ENCODE measurements at regions not wholly inside any gene's neighbourhood (a gene's known extent, or its start where the extent isn't known, plus 50 kb on each side); places are given as distances from the start of the nearest gene placed in this dataset.

DNA sequence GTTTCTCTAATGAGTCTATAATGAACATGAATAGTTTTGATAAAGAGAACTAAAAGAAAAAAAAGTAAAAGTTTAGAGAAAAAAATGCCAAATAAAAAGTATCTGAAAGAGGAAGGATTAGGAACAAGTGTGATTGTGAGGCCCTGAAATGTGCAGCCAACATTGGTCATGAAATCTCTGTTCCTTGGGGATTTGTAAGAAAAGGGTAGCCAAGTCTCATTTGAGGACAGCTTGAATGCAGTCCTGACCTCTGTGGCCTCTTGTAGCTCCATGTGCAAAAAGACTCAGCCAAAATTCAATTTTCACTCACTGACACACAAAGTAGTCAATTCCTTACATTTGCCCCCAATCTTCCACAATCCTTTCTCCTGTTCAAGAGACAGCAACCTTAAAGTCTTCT lies 167.9 kb downstream of the KLF12 start:
- DNase-seq (ENCODE audit: low read depth) = no peak

DNA sequence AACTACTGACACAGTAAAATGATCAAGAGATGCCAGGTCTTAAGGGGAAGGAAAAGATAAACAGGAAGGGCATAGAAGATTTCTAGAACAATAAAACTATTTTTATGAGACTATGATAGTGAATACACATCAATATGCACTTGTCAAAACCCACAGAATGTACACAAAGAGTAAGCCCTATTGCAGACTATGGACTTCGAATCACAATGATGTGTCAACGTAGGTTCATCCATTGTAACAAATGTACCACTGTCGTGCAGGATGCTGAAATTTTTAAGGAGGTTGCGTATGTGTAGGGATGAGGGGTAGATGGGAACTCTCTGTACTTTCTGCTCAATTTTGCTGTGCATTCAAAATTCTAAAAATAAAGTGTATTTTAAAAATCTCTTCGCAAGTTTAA lies 171.9 kb downstream of the KLF12 start:
- DNase-seq (ENCODE audit: low read depth) = no peak

DNA sequence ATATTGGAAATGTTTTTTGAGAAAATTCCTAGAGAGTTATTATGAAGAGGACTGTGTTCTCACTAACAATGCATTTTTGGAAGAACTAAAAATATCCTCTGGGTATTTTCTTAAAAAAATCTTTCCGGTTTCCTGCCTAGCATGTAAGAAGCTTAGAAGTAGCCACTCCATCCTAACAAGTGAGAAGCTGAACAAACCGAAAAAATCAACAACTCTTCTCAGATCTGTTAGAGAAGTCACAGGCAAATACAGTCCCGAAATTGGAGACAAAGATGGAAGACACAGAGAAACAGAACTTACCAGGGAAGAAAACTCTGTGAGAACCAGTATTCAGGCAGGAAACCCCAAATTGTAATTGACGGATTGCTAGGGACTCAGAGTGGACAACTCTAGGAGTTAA lies 173.0 kb downstream of the KLF12 start:
- no peak for DNase-seq (ENCODE audit: low read depth)

DNA sequence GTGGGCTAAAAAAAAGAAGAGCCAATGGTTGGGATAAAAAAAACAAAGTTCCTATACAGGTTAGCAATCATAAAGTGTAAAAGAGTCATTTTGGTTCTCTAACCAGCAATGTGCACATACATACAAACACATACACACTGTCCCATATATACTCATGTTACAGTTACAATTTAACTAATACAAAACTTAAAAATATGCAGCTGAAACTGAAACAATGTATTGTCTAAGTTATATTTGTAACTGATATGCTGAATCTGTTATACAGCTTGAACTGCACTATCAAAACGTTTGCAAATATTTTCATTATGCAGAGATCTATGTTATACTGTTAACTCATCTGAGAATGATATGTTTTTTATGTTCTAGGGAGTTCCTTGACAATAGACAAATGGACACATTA lies 173.7 kb downstream of the KLF12 start:
- no peak for DNase-seq (ENCODE audit: low read depth)

DNA sequence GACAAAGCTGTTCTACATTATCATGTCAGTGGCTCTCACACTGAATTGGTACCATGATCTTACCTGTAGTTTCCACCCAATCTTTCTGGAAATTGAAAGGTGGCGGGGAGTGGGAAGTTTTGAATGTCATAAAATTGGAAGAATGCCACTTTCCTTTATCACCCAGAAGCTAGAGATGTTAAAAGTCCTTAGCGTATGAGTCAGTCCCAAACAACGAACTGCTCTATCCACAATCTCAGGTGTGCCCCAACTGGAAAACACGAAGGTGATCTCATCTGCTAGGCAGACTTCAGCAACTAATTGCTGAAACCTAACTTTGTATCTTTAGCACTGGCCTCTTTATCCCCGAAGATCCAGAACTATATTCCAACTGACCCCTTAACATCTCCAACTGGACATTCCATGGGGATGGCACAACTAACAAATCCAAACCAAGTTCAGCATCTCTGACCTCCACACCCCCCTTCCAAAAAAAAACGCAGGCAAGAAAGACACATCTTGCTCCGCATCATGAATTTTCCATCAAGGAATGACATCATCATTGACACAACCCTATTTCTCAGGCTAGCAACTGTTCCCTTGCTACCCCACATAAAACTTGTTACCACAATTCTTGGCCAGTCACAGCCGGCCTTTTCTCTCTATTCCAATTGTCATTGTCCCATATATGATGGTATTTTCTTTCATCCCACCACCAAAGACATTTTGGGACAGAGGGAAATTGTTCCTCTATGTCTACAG lies 175.4 kb downstream of the KLF12 start:
- DNase-seq (ENCODE audit: low read depth) = no peak

DNA sequence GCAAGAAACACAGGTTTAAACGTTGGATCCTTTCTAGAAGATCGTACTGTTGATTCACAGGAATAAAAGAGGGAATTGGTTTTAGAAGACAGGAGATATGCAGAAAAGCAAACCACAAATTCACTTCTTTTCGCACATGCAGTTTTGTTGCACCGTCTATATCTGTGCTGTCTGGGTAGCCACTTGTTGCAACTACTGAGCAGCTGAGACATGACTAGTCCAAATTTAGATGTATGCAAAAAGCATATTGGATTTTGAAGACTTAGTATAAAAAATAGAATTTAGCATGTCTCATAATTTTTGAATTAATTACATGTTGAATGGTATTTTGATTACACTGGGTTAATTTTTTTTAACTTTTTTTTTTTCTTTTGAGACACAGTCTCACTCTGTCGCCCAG lies 176.3 kb downstream of the KLF12 start:
- DNase-seq (ENCODE audit: low read depth) = no peak

DNA sequence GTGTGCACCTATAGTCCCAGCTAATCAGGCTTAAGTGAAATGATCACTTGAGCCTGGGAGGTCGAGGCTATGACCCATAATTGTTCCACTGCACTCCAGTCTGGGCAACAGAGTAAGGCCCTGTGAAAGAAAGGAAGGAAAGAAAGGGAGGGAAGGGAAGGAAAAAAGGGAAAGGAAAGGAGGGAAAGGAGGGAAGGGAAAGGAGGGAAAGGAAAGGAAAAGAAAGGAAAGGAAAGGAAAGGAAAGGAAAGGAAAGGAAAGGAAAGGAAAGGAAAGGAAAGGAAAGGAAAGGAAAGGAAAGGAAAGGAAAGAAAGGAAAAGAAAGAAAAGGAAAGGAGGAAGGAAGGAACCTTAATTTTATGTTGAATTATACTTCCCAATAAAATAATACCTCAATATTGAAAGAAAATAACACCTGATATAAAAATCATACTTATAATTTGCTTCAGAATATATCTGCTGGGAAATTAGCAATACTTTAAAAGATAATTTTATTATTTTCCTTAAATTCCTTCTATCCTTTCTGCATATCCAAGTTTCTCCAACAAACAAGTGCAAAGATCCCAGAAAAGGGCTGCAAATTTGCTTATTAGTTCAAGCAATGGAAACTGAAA lies 177.3 kb downstream of the KLF12 start:
- no peak for DNase-seq (ENCODE audit: low read depth)

DNA sequence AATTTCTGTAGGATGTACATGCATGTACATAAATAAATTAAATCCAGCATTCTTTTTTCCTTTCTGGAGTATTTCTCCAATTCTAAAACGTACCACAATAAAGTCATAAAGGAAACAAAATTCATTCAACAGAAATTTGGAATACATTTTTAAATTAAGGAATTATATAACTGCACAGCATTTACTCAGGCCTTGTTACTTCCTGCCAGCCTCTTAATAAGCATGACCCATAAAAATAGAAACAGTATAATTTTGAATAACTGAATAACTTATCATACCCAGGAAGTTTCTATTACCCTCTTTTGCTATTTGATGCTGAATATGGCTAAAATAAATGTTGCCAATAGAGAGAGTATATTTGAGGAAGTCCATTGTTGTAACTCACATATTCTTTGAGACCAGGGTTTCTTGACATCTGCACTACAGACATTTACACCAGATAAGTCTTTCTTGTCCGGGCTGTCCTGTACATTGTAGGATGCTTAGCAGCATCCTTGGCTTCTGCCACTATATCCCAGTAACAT lies 178.2 kb downstream of the KLF12 start:
- no peak for DNase-seq (ENCODE audit: low read depth)

DNA sequence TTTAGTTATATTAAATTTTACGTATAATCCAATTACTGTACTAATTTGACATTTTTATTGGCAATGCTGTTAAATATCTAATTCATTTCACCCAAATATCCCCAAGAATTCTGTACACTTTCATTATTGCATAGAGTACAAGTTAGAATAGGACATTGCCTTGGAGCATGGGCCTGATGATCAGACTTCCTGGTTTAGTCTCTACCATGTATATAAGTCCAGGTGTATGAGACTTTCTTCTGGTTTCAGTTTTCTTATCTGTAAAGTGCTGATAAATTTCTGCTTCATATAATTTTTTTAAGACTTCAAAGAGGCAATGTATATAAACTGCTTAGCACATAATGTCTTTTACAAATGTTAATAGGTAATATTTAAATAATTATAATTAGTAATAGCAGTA lies 179.4 kb downstream of the KLF12 start:
- no peak for DNase-seq (ENCODE audit: low read depth)

DNA sequence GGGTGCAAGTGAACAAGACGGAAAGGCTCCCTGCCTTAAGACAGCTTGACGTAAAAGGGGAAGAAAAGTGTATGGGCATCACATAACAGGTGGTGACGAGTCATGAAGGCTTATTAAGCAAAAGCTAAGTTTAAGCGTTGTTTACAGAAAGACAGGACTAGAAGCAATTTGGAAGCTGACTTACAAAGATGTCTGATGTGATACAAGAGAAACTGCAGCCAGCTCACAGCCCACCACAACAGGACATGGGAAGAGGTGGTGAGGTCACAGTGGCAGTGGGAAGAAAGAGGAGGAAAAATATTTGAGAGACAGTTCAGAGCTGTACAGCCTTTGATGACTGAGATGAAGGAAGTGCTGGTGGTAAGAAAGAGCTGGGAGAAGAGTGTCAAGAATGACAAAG lies 181.6 kb downstream of the KLF12 start:
- DNase-seq (ENCODE audit: low read depth) = no peak

DNA sequence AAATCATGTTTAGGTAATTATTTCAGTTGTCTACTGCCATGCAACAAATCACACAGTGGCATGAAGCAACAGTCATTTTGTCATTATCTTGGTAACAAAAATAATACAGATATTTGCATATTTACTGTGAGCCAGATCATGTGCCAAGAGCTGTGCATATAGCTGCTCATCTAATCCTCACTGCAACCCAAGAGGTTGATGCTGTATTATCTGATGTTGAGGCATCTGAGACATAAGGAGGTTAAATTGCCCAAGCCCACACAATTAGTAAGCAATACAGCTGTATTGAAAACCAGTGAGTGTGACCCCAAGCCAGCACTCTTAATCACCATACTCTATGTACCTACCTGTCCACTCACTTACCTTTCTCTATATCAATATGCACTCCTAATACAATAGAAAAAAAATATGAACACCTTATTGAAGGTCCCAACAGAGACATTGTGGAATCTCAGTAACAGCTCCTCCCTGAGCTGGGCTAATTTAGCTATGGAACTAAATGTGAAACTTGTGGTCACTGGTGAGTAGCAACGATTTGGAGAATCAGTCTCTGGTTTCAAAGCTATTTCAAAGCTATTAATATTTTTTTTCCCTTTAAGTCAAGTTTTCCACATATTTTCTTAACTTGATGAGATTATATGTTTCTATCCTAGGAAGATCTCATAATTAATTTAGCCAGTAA lies 185.2 kb downstream of the KLF12 start:
- DNase-seq (ENCODE audit: low read depth) = no peak

DNA sequence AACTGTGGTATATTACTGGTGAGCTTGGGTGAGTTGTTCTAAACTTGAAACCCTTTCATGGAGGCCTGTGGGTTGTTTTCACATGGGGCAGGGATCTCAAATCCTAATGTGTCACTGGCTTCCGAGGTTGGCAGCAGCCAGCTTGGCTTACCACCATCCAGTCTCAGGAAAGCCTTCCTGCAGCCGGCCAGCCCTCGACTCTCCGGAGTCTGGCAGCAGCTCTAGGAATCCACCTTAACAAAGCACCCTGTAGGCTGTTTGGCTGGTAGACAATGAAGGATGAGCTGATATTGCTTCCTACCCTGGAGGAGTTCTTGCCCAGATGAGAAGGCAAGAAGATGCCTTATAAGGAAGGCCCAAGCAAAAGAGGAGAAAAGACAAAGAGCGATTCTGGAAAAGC lies 188.3 kb downstream of the KLF12 start:
- no peak for DNase-seq (ENCODE audit: low read depth)

DNA sequence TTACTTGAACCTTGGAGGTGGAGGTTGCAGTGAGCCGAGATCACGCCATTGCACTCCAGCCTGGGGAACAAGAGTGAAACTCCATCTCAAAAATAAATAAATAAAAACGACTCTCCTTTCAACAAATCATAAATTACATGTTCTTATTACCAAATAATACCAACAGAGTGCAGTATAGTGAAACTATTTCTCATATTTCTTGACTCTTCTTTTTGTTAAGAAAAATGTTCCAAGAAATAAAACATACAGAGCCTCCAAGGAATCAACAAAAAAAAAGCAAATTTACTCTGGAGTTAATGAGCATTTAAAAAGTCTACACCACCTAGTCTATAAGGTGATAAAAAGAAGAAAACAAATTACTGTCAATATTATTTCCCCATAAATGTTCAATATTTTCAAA lies 188.8 kb downstream of the KLF12 start:
- DNase-seq (ENCODE audit: low read depth) = no peak

DNA sequence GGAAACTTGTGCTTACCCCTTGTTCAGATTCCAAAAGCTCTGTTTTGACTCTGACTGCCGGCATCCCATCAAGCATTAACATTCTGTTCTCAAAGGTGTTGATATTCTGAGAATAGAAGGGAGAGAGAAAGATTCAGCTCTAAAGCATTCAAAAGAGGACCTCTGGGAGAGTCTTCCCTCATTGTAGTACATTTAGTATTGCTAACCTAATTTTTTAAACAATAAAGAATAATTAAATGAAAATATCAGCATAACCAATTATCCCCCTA lies 190.3 kb downstream of the KLF12 start:
- no peak for DNase-seq (ENCODE audit: low read depth)

DNA sequence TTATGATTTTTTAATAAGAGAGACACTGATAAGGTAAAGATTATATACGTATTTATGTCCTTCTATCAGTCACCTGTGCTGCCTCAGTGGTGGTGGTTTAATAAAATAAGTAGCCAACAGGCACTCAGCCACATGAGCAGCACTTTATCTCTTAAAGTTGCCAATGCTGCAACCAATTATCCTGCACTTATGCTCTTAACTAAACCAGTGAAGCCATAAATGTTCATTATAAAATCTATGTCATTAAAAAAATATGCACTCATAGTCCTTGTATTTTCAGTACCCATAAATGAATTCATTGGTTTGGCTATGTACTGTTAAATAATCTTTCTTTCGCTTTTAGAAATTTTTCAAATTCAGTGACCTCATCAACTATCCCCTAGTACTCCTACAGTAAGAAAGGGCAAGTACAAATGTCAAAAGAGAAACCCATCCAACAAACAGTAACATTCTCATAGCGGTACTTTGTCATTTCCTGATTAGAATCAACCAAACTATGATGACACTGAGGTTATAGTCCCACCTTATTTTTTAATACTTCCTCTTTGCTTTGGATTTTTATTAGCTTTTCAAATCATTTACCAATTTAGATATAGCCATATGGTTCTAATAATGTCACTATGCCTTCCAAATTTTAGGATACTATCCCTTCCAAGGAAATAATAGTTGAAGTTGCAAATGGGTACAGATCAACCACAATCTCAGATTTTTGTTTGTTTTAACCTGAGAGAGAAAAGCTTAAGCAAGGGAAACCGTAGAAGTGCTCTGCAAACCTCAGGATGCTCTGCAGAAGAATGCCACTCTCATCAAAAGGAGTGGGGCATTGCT lies 190.9 kb downstream of the KLF12 start:
- DNase-seq (ENCODE audit: low read depth) = no peak

DNA sequence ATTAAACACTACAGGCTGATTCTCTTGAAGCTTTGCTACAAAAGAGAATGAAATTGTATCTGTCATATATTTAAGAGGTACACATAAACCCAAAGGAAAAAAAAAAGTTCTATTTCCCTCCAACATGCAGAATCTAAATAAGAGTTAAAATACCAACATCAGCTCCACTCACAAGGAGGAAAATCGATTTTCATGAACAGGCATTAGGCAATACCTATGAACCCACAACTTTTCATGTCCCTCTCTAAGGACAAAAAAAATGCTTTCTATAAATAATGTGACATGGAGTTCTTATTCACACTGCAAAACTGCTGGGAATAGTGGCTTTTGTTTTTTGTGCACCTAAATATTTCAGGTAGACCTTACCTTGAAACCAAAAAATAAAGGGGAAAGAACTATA lies 192.5 kb downstream of the KLF12 start:
- no peak for DNase-seq (ENCODE audit: low read depth)

DNA sequence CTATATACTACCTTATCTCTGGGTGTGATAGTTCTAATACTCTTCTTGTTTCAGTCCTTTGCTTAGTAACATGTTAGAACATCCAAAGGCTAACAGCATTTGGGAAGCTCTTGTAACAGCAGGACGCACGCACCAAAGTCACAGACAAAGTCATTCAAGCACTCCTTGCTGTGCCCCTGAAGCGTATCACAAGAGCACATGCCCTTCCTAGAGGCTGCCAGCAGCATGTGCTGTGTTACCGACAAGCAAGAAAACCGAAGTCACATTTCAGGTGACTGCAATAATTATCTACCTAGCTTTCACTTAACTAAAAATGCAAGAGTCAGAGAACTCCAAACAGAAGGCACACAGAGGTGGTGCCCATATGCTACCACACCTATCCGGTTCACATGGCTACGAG lies 194.1 kb downstream of the KLF12 start:
- no peak for DNase-seq (ENCODE audit: low read depth)

DNA sequence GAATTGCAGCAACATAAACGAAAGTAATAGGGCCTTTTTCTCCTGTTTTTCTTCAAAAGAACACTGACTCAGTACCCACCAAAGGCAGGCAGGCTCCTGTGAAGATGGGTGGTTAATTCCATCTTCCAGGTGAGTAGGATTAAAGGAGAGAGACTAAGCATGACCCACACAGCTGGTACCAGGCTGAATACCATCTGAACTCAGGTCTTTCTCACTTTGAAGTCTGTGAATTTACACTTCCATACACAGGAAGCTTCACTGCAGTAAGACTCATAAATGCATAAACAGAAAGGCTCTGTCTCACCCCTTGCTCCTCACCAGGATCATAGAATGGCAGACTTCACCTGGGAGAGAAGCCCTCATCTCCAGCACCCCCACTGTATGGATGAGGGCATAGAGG lies 194.6 kb downstream of the KLF12 start:
- DNase-seq (ENCODE audit: low read depth) = no peak

DNA sequence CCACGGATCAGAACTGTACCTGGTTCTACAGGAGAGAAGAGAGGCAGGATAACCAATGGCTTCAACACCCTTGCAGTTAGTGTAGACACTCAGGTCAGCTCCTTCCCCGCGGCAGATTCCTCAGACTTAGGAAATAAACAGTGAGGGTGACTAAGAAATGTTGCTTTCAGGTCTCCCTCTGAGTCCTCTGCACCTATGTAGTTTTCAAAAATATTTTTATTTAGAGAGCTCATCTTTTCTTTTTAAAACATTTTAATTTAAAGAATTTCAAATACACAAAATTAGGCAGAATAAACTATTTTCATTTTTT lies 195.2 kb downstream of the KLF12 start:
- no peak for DNase-seq (ENCODE audit: low read depth)

DNA sequence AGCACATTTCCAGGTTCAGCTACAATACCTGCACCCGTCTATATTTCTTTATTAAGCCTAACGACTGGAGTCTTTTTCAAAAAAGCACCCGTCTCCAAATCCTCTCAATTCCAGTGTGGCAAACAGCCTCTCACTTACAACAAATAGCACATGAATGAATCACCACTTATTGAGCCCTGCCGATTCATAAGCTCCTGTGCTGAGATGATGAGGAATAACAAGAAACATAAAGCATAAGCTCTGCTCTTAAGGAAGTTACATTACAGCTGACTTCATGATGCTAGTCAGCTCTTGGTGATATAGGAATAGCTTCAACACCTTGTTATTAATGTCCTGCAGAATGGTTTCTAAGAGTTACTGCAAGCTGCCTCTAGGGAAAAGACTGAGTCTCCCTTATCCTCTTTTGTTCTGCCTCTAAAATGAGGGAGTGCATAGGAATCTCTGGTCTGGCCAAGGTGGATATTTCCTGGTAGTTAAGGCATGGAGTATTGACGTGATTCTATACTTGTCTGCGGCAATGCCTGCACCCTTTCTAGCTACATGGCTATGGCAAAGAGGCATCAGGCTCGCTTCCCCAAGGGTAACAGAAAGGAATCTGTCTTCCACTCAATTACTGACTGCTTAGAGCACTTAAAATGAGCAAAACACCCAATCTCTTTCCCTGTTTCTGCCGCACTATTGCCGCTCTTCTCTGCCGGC lies 195.7 kb downstream of the KLF12 start:
- no peak for DNase-seq (ENCODE audit: low read depth)

DNA sequence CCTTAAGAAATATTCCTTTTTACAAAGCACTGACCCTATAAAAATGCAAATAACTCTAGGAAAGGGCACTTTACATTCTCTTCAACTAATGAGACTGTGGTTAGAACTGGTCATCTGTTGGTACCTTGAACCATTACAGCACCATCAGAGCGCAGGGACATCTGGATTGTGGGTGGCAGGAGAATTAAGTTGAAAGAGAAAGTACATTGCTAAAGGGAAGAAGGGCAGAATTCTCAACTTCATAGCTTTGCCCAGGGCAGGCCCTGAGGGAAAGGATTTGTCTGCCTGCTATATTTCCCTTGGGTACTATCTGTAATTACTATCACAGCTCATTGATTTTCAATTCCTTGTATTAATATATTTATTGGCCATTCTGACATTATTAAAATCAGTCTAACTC lies 196.8 kb downstream of the KLF12 start:
- no peak for DNase-seq (ENCODE audit: low read depth)

DNA sequence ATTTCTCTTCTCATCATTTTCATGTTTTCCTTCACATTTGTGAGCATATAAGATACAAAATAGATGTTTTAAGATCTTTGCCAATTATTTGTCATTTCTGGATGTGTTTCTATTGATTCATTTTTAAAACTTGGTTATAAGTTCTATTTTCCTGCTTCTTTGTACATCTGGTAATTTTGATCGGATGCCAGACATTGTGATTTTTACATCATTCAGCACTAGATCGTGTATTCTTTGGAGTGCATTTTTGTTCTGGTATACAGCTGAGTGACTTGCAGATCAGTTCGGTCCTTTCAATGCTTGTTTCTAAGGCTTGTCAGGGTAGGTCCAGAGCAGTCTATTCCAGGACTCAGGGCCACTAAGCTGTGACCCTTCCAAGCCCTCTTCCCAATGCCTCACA lies 198.2 kb downstream of the KLF12 start:
- DNase-seq (ENCODE audit: low read depth) = no peak

All from stimulated activated CD4-positive, alpha-beta T cell treated with anti-CD3 and anti-CD28 coated beads, Interleukin-2, amount 100 ng/mL, for 4 hours (primary cell).